GM12878 (cell line): ENCODE measurements at regions not wholly inside any gene's neighbourhood (a gene's known extent, or its start where the extent isn't known, plus 50 kb on each side); places are given as distances from the start of the nearest gene placed in this dataset.

Experiments
- ATAC-seq: fragments of 200-7000 bp; cut with Tn5 transposase; 3 replicates; pipeline ENCODE4 v1.9.1; 2020; ENCODE audit warnings: mild to moderate bottlenecking, moderate library complexity
- BruUV-seq: library from RNA; stranded (reverse); fragments of 400-500 nt; replicated peaks from 2 replicates; lab custom pipeline; 2021; lab: Mats Ljungman, UMichigan
- CTCF ChIA-PET: fragments of 300-600 bp; sonication (Branson Sonifier 250); formaldehyde crosslinking; extraction: SDS; loops from one replicate; lab custom pipeline; 2021; ENCODE audit warnings: inconsistent platforms; lab: Yijun Ruan, JAX
- POLR2A ChIA-PET: fragments of 350-600 bp; formaldehyde crosslinking; extraction: SDS; loops from one replicate; lab custom pipeline; 2021; ENCODE audit warnings: inconsistent platforms; lab: Charles Lee
- RAD21 ChIA-PET: fragments of 300-600 bp; sonication (Branson Sonifier 250); formaldehyde crosslinking; loops from one replicate; lab custom pipeline; 2023; ENCODE audit warnings: antibody characterized with exemption; ENCODE audit not compliant: unreplicated experiment; lab: Charles Lee
- SMC1A ChIA-PET: fragments of 300-600 bp; sonication (Branson Sonifier 250); formaldehyde crosslinking; loops from one replicate; lab custom pipeline; 2023; ENCODE audit not compliant: unreplicated experiment, uncharacterized antibody; lab: Charles Lee
- DNase-seq: peaks from one replicate; pipeline ENCODE4 v3.0.0-alpha.2; 2011; ENCODE audit warnings: low read depth, low spot score
- FAIRE-seq: peaks from 3 replicates; lab custom pipeline; 2011; peaks lifted over from hg19 to GRCh38; lab: Jason Lieb, UNC
- H2AFZ ChIP-seq: 2 replicates; pipeline ENCODE4 v1.6.0; 2011; ENCODE audit warnings: low read depth, low read length, control low read depth; ENCODE audit not compliant: control insufficient read depth
- H3K27ac ChIP-seq: 2 replicates; pipeline ENCODE4 v1.5.1; 2011; ENCODE audit warnings: control low read depth; ENCODE audit not compliant: control insufficient read depth, insufficient read depth
- H3K27me3 ChIP-seq, 2 experiments: replicated peaks in 1 of 2; 2 replicates each; pipeline versions ENCODE4 v1.6.0 to v1.6.1; 2011; ENCODE audit warnings: low read length in 1 of 2; ENCODE audit not compliant: control insufficient read depth in 2 of 2, insufficient read depth in 2 of 2
- H3K36me3 ChIP-seq, 2 experiments: 2 replicates each; pipeline ENCODE4 v1.5.1; 2011; ENCODE audit warnings: low read length in 1 of 2; ENCODE audit not compliant: control insufficient read depth in 2 of 2, insufficient read depth in 2 of 2
- H3K4me1 ChIP-seq: 2 replicates; pipeline ENCODE4 v1.6.1; 2011; ENCODE audit warnings: mild to moderate bottlenecking, low read length, moderate library complexity, mixed read lengths; ENCODE audit not compliant: control insufficient read depth, insufficient read depth
- H3K4me2 ChIP-seq: 2 replicates; pipeline ENCODE4 v1.6.0; 2011; ENCODE audit warnings: control low read depth; ENCODE audit not compliant: control insufficient read depth, insufficient read depth
- H3K4me3 ChIP-seq: fragments of 200-600 bp; sonication (generic); 2 replicates; pipeline ENCODE4 v1.5.1; 2016
- H3K79me2 ChIP-seq: 2 replicates; pipeline ENCODE4 v1.6.0; 2011; ENCODE audit warnings: low read length; ENCODE audit not compliant: control insufficient read depth, insufficient read depth
- H3K9ac ChIP-seq: 2 replicates; pipeline ENCODE4 v1.8.0; 2011; ENCODE audit warnings: low read length, control low read depth, mixed read lengths; ENCODE audit not compliant: control insufficient read depth, insufficient read depth
- H3K9me3 ChIP-seq: replicated peaks from 3 replicates; pipeline ENCODE4 v1.5.1; 2011; ENCODE audit warnings: mild to moderate bottlenecking, low read length; ENCODE audit not compliant: control insufficient read depth, insufficient read depth
- H4K20me1 ChIP-seq: 2 replicates; pipeline ENCODE4 v1.6.0; 2011; ENCODE audit not compliant: control insufficient read depth, insufficient read depth
- BCLAF1 ChIP-seq: fragments of 450-650 bp; IDR thresholded peaks from 2 replicates; pipeline ENCODE4 v1.6.1; 2017; ENCODE audit warnings: antibody characterized with exemption, mild to moderate bottlenecking, moderate library complexity
- CBX3 ChIP-seq: fragments of 200-600 bp; sonication (generic); IDR thresholded peaks from 2 replicates; pipeline ENCODE4 v1.6.1; 2016; ENCODE audit warnings: low read depth, borderline replicate concordance
- CEBPZ ChIP-seq: fragments of 150-350 bp; IDR thresholded peaks from 2 replicates; pipeline ENCODE4 v1.6.1; 2016; ENCODE audit warnings: low read depth, low read length
- IKZF1 ChIP-seq: fragments of 450-650 bp; conservative IDR thresholded peaks from 2 replicates; pipeline ENCODE4 v1.6.1; 2017; ENCODE audit warnings: antibody characterized with exemption, mild to moderate bottlenecking
- IRF4 ChIP-seq: IDR thresholded peaks from 2 replicates; pipeline ENCODE4 v1.6.1; 2011; ENCODE audit warnings: low read depth, low read length
- IRF5 ChIP-seq: fragments of 450-650 bp; IDR thresholded peaks from 2 replicates; pipeline ENCODE4 v1.6.1; 2017; ENCODE audit warnings: borderline replicate concordance
- NR2F1 ChIP-seq: fragments of 450-650 bp; conservative IDR thresholded peaks from 2 replicates; pipeline ENCODE4 v1.6.1; 2017; ENCODE audit warnings: mild to moderate bottlenecking
- RCOR1 ChIP-seq: conservative IDR thresholded peaks from 2 replicates; pipeline ENCODE4 v1.6.1; 2012; ENCODE audit warnings: low read depth, low read length, improper control_type of control experiment
- SMC3 ChIP-seq: IDR thresholded peaks from 2 replicates; pipeline ENCODE4 v1.6.1; 2011; ENCODE audit warnings: low read length, improper control_type of control experiment, borderline replicate concordance
- WRNIP1 ChIP-seq: IDR thresholded peaks from 2 replicates; pipeline ENCODE4 v1.6.1; 2011; ENCODE audit warnings: low read depth, low read length, improper control_type of control experiment, borderline replicate concordance
- YBX1 ChIP-seq: fragments of 450-650 bp; IDR thresholded peaks from 2 replicates; pipeline ENCODE4 v1.6.1; 2016; ENCODE audit warnings: antibody characterized with exemption
- ZBTB11 ChIP-seq: fragments of 450-650 bp; formaldehyde crosslinking; IDR thresholded peaks from 2 replicates; pipeline ENCODE4 v1.5.0; 2022; ENCODE audit warnings: mild to moderate bottlenecking, missing genetic modification characterization
- WGBS: methylation state at CpG from one replicate; pipeline ENCODE4 v1.1.6; 2016; ENCODE audit warnings: low lambda C conversion rate; ENCODE audit not compliant: insufficient replicate concordance, insufficient coverage; ENCODE audit errors: missing lambda C conversion rate; 5-methylcytosine and 5-hydroxymethylcytosine counted together
- in situ Hi-C: fragments of 300-500 bp; cut with MboI; formaldehyde crosslinking; loops from 9 replicates; pipeline ENCODE4 v1.14.3; 2018; ENCODE audit warnings: mixed read lengths
- intact Hi-C: fragments of 100-400 bp; cut with micrococcal nuclease; formaldehyde crosslinking; loops from one replicate; pipeline ENCODE4 v1.14.2; 2022; ENCODE audit not compliant: unreplicated experiment

GRCh38 chr2:139218181-139218580 lies 438.0 kb upstream of the NXPH2 start (continued):
- TF ChIP-seq ZBTB11 (CRISPR knock-in tag): no peak
- TF ChIP-seq, all 136 proteins: peak for 0

- ATAC-seq (no peak), DNase-seq (no peak), FAIRE-seq (no peak)
- Histone ChIP-seq H3K27me3 (no peaks in the 10 kb centered on the region), H4K20me1 (no peaks in the 10 kb centered on the region), H3K79me2 (no peaks in the 10 kb centered on the region), H3K9ac (no peak overlapping the region), H3K4me1 (no peaks in the 10 kb centered on the region), H2AFZ (no peak overlapping the region), H3K9me3 (no peaks in the 10 kb centered on the region), H3K4me2 (no peak overlapping the region), H3K4me3 (no peak overlapping the region), H3K27ac (no peak overlapping the region), H3K36me3 (no peaks in the 10 kb centered on the region)
- ChIA-PET POLR2A (no interaction called here), CTCF (no interaction called here), SMC1A (no interaction called here), RAD21 (no interaction called here)
- intact Hi-C loops: no loop called here
- no TSS peak for BruUV-seq
- WGBS: 0% methylated on average over 3 of the region's 3 CpGs
- in situ Hi-C loops: no loop called here
- TF ChIP-seq IRF4: no peak
- TF ChIP-seq CEBPZ: no peak
- TF ChIP-seq IRF5: no peak
- no peak for TF ChIP-seq YBX1
- no peak for TF ChIP-seq SMC3
- no peak for TF ChIP-seq NR2F1
- no peak for TF ChIP-seq BCLAF1
- TF ChIP-seq WRNIP1: no peak
- TF ChIP-seq RCOR1: no peak
- no peak for TF ChIP-seq CBX3
- TF ChIP-seq IKZF1: no peak
Measured at GRCh38 chr2:139217641-139218040, 437.5 kb upstream of the NXPH2 start.
